HK-2 (cell line): ENCODE measurements at regions not wholly inside any gene's neighbourhood (a gene's known extent, or its start where the extent isn't known, plus 50 kb on each side); places are given as distances from the start of the nearest gene placed in this dataset.

Source experiments
- DNase-seq: peaks from one replicate; pipeline ENCODE4 v3.0.0-alpha.2; 2018; ENCODE audit not compliant: unreplicated experiment

- no peak for DNase-seq
Observed at GRCh38 chr14:41404126-41404525, 202.6 kb upstream of the LRFN5 start.

DNA sequence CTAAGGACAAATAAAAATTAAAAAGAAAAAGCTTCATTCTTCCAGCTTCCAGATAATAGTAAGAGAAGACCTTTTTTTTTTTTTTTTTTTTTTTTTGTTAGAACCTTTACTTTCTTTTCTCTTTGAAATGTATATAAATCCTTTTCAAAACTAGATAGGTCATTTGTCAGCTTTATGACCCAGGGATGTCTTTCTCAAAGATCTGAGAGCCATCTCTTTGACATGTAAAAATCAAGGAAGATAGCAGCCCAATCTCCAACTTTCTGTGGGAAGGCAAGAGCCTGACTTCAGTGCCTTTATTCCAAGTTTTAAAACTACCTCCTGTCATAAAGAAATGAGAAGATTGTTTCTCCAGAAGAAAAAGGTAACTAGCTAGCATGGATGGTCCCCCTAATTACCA lies 203.3 kb upstream of the LRFN5 start:
- DNase-seq: no peak

DNA sequence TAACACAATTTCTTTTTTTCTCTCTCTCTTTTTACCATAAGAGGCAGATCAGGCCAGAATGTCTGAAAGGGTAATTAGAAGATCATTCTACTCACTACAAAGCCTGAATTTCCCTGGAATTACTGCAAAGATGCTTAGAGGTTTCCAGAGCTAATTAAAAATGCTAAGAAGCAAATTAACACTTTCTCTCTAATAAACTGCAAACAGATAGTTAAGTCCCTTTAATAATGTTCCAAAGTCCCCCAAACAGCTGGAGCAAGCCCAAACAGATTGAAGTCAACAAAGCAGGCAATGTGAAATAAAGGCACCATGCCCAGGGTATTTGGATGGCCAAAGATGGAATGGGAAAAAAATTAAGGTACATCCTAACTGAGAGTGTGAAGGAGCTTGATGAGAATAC lies 208.8 kb upstream of the LRFN5 start:
- DNase-seq: no peak

- no peak for DNase-seq
Observed at GRCh38 chr14:41393512-41393911, 213.2 kb upstream of the LRFN5 start.

DNA sequence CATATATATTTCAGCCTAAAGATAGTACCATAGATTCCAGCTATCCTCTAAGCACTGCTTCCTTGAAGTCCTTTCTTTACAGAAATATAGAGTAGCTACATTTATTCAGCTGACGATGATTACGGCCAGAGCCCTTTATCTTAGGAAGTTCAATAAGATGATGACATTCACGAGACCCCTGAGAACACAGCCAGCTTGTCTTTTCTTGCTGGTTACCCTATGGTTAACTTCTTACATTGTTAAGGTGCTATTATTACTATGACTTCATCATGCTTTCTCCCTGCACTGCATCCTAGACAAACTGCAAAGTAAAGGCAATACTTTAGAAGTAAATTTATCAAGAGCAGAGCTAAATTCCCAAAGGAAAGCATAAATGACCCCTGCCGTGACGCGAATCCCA lies 214.4 kb upstream of the LRFN5 start:
- no peak for DNase-seq

- DNase-seq: no peak
Observed at GRCh38 chr14:41389355-41389754, 217.3 kb upstream of the LRFN5 start.

GRCh38 chr14:41385797-41386196 lies 220.9 kb upstream of the LRFN5 start:
- DNase-seq: no peak

GRCh38 chr14:41380017-41380416 lies 226.7 kb upstream of the LRFN5 start:
- DNase-seq: no peak

- no peak for DNase-seq
Observed at GRCh38 chr14:41378526-41378925, 228.2 kb upstream of the LRFN5 start.

- DNase-seq: no peak
Observed at GRCh38 chr14:41377932-41378331, 228.7 kb upstream of the LRFN5 start.

DNA sequence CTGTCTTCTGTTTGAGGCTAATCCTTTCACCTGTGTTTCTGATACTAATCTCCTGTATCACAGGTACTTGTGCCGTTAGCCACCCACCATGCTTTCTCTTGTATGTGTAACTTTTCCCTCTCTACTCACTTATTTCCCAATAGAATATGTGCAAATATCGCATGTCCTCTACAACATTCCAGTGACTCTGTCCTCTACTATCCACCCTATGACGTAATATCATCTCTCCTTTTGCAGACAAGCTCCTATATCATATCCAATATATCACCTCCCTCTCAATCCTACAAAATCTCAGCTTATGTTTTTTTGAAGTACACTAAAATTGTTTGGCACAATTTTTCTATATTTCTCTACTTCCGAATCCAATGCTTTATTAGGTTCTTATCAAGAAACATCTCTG lies 232.6 kb upstream of the LRFN5 start:
- DNase-seq: no peak

DNA sequence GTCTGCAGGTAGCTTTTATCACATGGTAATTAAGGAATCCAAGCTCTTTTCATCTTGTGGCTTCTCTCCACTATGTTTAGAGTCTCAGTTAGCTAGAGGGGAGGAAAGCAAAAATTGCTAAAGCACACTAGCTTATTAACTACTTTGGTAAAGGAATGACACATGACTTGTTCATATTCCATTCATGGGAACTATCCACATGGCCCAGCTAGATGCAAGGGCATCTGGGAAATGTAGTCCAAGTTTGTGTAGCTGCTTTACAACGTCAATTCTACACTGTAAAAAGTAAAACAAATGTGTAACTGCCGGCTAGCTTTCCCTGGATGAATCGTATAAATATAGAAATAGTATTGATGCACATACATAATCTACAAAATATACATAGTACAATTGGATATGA lies 244.5 kb upstream of the LRFN5 start:
- no peak for DNase-seq

GRCh38 chr14:41360126-41360525 lies 246.6 kb upstream of the LRFN5 start:
- DNase-seq: no peak

DNA sequence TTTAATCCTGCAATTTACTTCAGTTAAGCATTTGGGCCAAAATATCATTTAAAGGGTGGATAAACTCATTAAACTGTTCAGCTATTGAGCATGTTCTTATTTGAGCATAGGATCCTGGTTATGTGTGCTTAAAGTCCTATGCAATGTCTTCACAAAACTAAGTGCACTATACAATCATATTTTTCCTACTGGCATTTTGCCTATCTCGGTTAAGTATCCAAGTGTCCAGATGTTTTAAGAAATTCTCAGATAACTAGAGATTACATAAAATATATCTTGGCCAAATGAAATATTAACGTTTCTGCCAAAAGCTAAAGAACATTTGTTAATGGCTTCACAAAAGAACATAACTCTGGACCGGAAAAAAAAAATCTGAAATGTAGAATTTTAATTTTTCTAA lies 250.8 kb upstream of the LRFN5 start:
- DNase-seq: no peak

DNA sequence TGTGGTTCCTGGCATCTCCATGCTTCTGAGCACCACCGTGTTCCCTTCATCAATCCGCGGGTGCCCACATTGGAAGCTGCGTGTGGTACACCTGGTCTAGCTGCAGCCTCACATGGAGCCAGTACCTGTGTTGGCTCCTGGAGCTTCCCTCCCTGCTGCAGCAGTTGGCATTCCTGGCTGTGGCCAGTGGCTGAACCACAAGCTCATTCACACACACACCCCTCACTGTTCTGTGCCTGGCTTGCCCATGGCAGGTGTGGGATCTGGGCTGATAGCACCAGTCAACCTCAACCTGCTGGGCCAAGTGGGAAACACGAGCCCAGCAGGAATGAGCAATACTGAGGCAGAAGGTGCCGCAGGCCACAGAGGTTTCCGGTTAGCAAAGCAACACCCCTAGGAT lies 256.2 kb upstream of the LRFN5 start:
- no peak for DNase-seq

GRCh38 chr14:41349289-41349910 lies 257.3 kb upstream of the LRFN5 start:
- DNase-seq: no peak

GRCh38 chr14:41343857-41344256 lies 262.8 kb upstream of the LRFN5 start:
- DNase-seq: no peak

GRCh38 chr14:41313196-41313595 lies 293.5 kb upstream of the LRFN5 start:
- DNase-seq: no peak

DNA sequence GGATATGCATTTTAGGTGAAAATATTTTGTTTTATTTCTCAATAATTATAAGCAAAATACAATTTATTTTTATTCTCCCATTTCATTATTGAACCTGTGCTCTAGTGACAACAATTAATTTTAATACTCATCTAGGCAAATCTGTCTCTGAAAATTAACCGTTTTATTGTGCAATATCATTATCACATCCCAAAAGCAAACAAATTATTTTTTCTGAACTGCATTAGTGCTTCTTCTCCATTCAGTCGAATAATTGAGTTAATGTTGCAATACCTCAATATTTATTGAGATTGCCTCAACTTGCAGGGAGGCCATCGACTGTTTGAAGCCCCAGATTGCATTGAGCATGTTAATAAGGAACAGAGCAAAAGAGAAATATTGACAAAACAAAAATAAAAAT lies 303.2 kb upstream of the LRFN5 start:
- DNase-seq: no peak

DNA sequence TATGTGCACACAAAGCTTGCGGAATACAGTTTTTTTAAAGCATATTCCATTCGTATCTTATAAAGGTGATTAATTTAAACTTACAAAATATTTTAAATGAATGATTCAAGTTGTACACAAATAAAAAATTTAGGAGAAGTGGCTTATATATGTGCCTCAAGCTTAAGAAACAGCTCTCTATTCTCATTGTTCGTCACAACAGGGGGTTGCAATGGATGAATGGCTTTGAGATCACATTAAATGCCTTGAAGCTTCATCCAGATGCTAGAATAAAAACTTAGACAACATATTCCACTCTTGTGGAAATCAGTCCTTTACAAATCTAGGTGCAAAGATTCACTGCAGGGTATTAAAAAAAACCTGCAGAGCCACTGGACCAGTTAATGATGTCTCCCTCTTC lies 303.9 kb upstream of the LRFN5 start:
- DNase-seq: no peak

DNA sequence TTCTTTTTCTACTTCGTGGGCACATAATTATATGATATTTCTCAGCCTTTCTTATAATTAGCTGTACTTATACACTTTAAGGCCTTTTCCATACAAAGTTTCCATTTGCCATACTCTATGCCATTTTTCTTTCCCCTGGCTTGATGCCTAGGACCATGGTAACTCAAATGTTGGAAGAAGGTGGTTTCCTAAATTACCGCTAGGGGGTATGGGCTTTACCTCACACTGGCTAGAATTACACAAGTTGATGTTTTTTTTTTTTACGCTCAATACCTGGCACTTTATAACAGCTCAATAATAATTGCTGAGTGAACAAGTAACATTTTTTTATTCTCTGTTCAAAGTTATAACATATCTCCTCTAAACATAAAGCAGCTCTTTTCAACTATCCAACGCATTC lies 306.8 kb upstream of the LRFN5 start:
- DNase-seq: no peak

GRCh38 chr14:41298328-41298690 lies 308.4 kb upstream of the LRFN5 start:
- DNase-seq: no peak

GRCh38 chr14:41297576-41298327 lies 308.9 kb upstream of the LRFN5 start:
- DNase-seq: no peak

DNA sequence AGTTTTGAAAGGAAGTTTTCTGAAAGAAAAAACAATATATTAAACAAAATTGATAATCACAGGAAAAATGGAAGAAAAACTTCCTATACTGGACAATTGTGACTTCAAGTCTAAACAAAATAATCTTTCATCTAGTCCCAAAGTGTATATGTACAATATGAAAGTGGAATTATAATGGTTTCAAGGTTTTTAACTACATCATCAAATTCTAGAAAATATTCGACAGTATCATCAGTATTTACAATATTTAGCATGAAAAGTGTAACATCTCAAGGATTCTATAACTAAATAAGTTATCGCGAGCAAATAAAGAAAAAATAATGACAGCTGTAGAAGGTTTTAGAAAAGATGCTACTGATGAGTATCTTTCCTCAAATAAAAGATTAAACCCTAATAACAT lies 310.9 kb upstream of the LRFN5 start:
- no peak for DNase-seq
